ENCODE measurements at regions not wholly inside any gene's neighbourhood (a gene's known extent, or its start where the extent isn't known, plus 50 kb on each side); places are given as distances from the start of the nearest gene placed in this dataset.

- DNase-seq (ENCODE audit: low spot score), result no peak
Measured at GRCh38 chr2:38450509-38450908, 73.4 kb upstream of the ATL2 start.

DNA sequence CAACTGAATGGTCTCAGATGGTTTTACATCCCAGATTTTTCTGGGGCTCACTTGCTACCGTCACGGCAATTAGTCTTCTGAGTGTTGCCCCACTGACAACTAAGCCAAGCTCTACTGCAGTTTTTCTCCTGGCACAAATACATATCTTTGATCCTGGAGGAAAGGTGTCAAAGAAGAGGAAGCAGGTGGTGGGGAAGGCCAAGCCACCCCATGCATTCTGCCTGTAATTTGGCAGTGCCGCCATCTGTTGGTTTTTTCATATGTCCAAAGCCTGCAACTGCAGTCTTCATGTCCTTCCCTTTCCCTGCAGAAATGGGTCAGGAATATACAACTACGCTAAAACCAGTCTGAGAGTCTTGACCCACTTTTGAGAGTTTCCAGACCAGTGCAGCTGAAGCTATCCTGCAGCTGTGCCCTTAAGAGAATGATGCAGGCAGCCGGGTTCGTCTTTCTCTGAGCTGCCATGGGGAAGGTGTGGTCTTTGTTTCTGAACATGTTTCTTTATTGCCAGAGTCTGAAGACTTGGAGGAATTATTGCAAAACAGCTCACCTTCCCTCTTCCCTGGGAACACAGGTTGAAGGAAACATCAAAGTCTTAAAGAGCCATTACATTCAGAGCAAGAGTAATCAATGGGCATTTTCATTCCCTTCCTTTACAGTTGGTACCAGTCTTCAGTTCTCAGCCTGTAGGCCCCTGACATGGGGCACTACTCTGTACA lies 71.8 kb upstream of the ATL2 start:
- peak; percentile 13 for DNase-seq (ENCODE audit: low spot score)

- no peak for DNase-seq (ENCODE audit: low spot score)
Measured at GRCh38 chr2:38446906-38447561, 70.0 kb upstream of the ATL2 start.

DNA sequence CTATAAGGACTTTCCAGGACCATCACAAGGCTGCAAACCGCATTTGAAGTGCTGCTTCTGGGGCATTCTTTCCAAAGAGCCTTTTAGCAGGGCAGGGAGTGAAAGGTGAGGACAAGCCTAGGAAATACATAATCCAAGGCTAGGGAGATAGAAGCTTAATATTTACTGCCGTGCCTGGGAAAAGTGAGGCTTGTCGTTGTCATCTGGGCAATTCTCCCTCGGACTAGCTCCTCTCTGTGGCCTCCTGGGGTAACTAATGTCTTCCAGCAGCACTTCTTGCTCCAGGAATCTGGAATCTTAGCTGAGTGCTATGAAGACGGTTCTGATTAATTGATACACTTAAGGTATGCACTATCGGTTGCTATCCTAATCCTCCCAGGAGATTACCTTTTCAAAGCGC lies 69.3 kb upstream of the ATL2 start:
- no peak for DNase-seq (ENCODE audit: low spot score)

DNA sequence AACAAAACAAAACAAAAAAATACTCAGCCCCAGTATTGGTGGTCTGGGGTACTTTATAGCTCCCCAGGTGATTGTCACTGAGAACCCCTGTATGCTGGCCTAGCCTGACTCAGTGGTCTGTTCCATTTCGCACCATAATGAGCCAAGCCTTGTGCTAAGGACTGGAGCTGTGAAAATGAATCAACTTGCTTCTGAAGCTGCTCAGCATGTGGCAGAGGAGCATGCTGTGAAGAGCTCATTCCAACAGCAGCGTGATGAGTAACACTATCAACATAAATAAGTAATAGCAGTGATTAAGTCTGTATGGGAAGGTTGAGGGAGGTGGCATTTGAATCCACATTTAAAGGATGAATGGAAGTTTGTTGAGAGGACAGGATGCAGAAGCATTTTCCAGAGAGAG lies 67.2 kb upstream of the ATL2 start:
- no peak for DNase-seq (ENCODE audit: low spot score)

GRCh38 chr2:38442643-38443541 lies 65.8 kb upstream of the ATL2 start:
- DNase-seq (ENCODE audit: low spot score), result peak; percentile 58

- DNase-seq (ENCODE audit: low spot score), result no peak
Measured at GRCh38 chr2:38441346-38441745, 64.3 kb upstream of the ATL2 start.

DNA sequence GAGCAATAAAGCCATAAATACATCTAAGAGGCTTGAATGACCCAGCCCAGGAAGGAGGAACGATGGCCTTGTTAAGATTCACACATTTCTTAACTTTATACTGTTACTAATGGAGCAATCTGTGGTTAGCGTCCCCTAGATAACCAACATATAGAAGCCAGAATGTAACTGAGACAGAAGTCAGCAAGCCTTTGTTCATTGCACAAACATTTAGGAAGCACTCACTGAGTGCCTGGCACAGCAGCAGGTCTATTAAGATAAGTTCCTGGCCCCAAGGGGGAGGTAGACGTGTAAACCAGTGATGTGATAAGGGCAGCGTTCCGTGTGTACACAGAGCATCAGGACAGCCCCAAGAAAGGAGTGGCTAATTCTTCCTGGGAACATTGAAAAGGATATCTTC lies 63.6 kb upstream of the ATL2 start:
- DNase-seq (ENCODE audit: low spot score), result no peak

DNA sequence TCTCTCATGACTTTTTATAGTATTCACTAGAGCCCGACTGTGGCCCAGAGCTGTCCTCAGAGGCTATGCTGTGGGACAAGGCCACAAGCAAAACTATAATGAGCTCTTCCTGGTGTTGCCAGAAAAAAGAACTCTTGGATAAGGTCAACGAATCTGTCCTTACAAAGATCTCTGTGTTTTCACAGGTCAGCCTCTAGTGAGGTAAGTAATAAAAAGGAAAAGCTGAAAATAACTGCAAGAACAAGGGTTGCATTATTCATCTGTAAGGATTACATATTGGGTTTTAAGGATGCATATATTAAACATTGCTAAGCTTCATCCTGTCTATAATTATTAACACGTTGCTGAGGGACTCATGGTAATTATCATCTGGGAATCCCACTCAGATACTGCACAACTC lies 62.8 kb upstream of the ATL2 start:
- DNase-seq (ENCODE audit: low spot score), result no peak

DNA sequence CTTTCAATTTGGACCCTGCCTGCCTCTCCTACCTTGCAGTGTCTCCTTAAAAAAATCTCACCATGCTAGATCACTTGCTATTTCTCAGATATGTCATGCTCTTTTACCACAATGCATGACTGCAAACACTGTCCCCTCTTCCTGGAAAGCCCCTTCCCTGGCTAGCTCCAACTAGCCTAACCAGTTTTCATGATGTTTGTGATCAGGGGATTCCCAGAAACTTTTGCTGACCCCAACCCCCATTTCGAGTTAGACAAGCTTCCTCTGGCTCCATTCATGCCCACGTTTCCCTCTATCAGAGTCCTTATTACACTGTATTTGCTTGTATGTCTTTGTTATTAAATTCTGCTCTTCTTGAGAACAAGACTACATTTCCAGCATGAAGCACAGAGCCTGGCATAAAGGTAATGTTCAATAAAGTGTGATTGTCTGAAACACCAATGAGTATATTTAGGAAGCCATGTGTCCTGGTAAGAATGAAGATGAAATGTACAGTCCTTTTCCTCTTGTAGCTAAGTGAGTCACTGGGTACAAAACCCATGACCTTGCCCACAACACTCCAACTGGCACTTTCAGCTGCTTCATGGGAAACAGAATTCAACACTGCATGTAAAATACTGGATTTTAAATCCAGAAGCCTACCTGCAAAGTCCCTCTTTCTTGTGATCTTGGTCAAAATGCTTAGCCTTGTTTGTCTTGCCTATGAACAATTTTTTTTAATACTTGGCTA lies 62.0 kb upstream of the ATL2 start:
- DNase-seq (ENCODE audit: low spot score), result no peak

- no peak for DNase-seq (ENCODE audit: low spot score)
Measured at GRCh38 chr2:38438133-38438882, 61.2 kb upstream of the ATL2 start.

- DNase-seq (ENCODE audit: low spot score), result no peak
Measured at GRCh38 chr2:38436227-38436664, 59.2 kb upstream of the ATL2 start.

- DNase-seq (ENCODE audit: low spot score), result no peak
Measured at GRCh38 chr2:38435775-38436174, 58.7 kb upstream of the ATL2 start.

- DNase-seq (ENCODE audit: low spot score), result no peak
Measured at GRCh38 chr2:38434595-38434994, 57.5 kb upstream of the ATL2 start.

DNA sequence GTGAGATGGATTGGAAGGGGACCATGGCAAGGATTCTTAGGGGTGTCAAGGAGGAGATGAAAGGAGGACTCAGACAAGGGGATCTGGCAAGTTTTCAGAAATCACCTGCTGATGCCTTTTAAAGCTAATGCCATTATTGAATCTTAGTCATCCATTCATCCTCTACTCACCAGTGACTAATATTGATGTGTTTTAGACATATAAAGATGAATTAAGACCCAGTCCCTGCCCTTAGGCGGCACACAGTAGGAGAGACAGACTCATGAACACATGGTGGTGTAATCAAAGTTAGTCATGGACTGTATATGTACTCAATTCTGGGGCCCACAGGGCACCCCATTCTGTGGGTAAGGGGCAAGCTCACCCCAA lies 56.5 kb upstream of the ATL2 start:
- no peak for DNase-seq (ENCODE audit: low spot score)

- DNase-seq (ENCODE audit: low spot score), result no peak
Measured at GRCh38 chr2:38432820-38433606, 55.9 kb upstream of the ATL2 start.

GRCh38 chr2:38430597-38431207 lies 53.6 kb upstream of the ATL2 start:
- no peak for DNase-seq (ENCODE audit: low spot score)

- no peak for DNase-seq (ENCODE audit: low spot score)
Measured at GRCh38 chr2:38430196-38430595, 53.1 kb upstream of the ATL2 start.

GRCh38 chr2:38427936-38428335 lies 50.9 kb upstream of the ATL2 start:
- DNase-seq (ENCODE audit: low spot score), result no peak

DNA sequence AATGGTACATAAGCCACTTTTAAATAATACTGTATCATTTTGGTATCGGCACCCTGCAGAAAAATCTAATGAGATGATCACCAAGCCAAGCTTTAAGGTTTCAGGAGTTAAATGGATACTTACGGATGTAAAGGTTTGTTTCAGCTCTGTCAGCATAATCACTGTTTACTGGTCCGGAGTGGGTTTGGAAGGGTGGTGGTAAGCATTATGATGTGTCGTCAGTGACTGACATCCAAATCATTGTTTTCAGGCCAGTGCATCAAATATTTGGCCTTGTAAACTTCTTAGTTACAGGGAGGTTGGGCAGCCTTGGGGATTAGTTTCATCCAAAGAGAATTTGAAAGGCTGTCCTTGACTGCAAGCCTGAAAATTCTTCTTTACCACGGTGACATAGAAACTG lies 50.0 kb upstream of the ATL2 start:
- DNase-seq (ENCODE audit: low spot score), result no peak
